ENCODE measurements at regions not wholly inside any gene's neighbourhood (a gene's known extent, or its start where the extent isn't known, plus 50 kb on each side); places are given as distances from the start of the nearest gene placed in this dataset.

- TF ChIP-seq, protein P1, sequence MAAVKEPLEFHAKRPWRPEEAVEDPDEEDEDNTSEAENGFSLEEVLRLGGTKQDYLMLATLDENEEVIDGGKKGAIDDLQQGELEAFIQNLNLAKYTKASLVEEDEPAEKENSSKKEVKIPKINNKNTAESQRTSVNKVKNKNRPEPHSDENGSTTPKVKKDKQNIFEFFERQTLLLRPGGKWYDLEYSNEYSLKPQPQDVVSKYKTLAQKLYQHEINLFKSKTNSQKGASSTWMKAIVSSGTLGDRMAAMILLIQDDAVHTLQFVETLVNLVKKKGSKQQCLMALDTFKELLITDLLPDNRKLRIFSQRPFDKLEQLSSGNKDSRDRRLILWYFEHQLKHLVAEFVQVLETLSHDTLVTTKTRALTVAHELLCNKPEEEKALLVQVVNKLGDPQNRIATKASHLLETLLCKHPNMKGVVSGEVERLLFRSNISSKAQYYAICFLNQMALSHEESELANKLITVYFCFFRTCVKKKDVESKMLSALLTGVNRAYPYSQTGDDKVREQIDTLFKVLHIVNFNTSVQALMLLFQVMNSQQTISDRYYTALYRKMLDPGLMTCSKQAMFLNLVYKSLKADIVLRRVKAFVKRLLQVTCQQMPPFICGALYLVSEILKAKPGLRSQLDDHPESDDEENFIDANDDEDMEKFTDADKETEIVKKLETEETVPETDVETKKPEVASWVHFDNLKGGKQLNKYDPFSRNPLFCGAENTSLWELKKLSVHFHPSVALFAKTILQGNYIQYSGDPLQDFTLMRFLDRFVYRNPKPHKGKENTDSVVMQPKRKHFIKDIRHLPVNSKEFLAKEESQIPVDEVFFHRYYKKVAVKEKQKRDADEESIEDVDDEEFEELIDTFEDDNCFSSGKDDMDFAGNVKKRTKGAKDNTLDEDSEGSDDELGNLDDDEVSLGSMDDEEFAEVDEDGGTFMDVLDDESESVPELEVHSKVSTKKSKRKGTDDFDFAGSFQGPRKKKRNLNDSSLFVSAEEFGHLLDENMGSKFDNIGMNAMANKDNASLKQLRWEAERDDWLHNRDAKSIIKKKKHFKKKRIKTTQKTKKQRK (IDR thresholded peaks at IDR 0.05; ENCODE audit: low read depth, low read length): no peak
- TF ChIP-seq ASH2L (IDR thresholded peaks at IDR 0.05; ENCODE audit: borderline replicate concordance, low read depth) (no peak), TCF7 (IDR thresholded peaks at IDR 0.05; ENCODE audit: borderline replicate concordance) (no peak)
These were observed 190.7 kb upstream of the GATA6 start (continued) for GRCh38 chr18:21978546-21979170.

GRCh38 chr18:21979171-21979560 is 190.2 kb upstream of the GATA6 start:
- H3K4me3 ChIP-seq: no peak overlapping the region
- in situ Hi-C loops (cut with MboI): no loop called here
- H4K20me1 ChIP-seq (ENCODE audit: control insufficient read depth, insufficient read depth): no peaks in the 10 kb centered on the region
- SMC1A ChIA-PET (ENCODE audit: uncharacterized antibody, unreplicated experiment): no interaction called here
- no peaks in the 10 kb centered on the region for H3K9me3 ChIP-seq (replicated peaks; ENCODE audit: control insufficient read depth, insufficient read depth, low read length)
- RAD21 ChIA-PET (ENCODE audit: unreplicated experiment): no interaction called here
- H3K4me2 ChIP-seq (ENCODE audit: control insufficient read depth, insufficient read depth): no peak overlapping the region
- TF ChIP-seq RB1 (IDR thresholded peaks at IDR 0.05; ENCODE audit: borderline replicate concordance) (no peak), MYC (IDR thresholded peaks at IDR 0.05; ENCODE audit: insufficient read depth, insufficient read length, insufficient replicate concordance, low read length, severe bottlenecking) (no peak), RELA (IDR thresholded peaks at IDR 0.05; ENCODE audit: borderline replicate concordance, partially characterized antibody) (no peak), ATF7 (IDR thresholded peaks at IDR 0.05; ENCODE audit: low read depth) (no peak), ZZZ3 (IDR thresholded peaks at IDR 0.05; ENCODE audit: control insufficient read depth, insufficient read length, low read depth) (no peak), SMC3 (IDR thresholded peaks at IDR 0.05; ENCODE audit: borderline replicate concordance, low read length) (no peak), MYB (IDR thresholded peaks at IDR 0.05; ENCODE audit: borderline replicate concordance, low read depth, low read length) (no peak), SUPT20H (IDR thresholded peaks at IDR 0.05; ENCODE audit: borderline replicate concordance, control insufficient read depth, low read depth, low read length) (no peak), POLR2AphosphoS5 (IDR thresholded peaks at IDR 0.05; ENCODE audit: low read length) (no peak)
- TF ChIP-seq, protein P2, sequence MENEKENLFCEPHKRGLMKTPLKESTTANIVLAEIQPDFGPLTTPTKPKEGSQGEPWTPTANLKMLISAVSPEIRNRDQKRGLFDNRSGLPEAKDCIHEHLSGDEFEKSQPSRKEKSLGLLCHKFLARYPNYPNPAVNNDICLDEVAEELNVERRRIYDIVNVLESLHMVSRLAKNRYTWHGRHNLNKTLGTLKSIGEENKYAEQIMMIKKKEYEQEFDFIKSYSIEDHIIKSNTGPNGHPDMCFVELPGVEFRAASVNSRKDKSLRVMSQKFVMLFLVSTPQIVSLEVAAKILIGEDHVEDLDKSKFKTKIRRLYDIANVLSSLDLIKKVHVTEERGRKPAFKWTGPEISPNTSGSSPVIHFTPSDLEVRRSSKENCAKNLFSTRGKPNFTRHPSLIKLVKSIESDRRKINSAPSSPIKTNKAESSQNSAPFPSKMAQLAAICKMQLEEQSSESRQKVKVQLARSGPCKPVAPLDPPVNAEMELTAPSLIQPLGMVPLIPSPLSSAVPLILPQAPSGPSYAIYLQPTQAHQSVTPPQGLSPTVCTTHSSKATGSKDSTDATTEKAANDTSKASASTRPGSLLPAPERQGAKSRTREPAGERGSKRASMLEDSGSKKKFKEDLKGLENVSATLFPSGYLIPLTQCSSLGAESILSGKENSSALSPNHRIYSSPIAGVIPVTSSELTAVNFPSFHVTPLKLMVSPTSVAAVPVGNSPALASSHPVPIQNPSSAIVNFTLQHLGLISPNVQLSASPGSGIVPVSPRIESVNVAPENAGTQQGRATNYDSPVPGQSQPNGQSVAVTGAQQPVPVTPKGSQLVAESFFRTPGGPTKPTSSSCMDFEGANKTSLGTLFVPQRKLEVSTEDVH (IDR thresholded peaks at IDR 0.05; ENCODE audit: low read depth, partially characterized antibody): no peak
- TF ChIP-seq, protein P3, sequence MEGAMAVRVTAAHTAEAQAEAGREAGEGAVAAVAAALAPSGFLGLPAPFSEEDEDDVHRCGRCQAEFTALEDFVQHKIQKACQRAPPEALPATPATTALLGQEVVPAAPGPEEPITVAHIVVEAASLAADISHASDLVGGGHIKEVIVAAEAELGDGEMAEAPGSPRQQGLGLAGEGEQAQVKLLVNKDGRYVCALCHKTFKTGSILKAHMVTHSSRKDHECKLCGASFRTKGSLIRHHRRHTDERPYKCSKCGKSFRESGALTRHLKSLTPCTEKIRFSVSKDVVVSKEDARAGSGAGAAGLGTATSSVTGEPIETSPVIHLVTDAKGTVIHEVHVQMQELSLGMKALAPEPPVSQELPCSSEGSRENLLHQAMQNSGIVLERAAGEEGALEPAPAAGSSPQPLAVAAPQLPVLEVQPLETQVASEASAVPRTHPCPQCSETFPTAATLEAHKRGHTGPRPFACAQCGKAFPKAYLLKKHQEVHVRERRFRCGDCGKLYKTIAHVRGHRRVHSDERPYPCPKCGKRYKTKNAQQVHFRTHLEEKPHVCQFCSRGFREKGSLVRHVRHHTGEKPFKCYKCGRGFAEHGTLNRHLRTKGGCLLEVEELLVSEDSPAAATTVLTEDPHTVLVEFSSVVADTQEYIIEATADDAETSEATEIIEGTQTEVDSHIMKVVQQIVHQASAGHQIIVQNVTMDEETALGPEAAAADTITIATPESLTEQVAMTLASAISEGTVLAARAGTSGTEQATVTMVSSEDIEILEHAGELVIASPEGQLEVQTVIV (IDR thresholded peaks at IDR 0.05; ENCODE audit: borderline replicate concordance, partially characterized antibody): no peak
- CTCF ChIA-PET: no interaction called here
- no peak overlapping the region for H2AFZ ChIP-seq (ENCODE audit: control insufficient read depth, low read depth, low read length)
- 49% methylated on average over 4 of the region's 4 CpGs for WGBS (ENCODE audit: insufficient coverage, insufficient replicate concordance, low lambda C conversion rate, missing lambda C conversion rate)
- DNase-seq (ENCODE audit: low read depth, low spot score): no peak
- no peaks in the 10 kb centered on the region for H3K79me2 ChIP-seq (ENCODE audit: control insufficient read depth, insufficient read depth, low read length)
- intact Hi-C loops (cut with micrococcal nuclease; ENCODE audit: unreplicated experiment): no loop called here
- H3K4me1 ChIP-seq (ENCODE audit: control insufficient read depth, insufficient read depth, low read length): no peaks in the 10 kb centered on the region
- FAIRE-seq: no peak
- H3K9ac ChIP-seq (ENCODE audit: control insufficient read depth, insufficient read depth, low read length): no peak overlapping the region
- no TSS peak for BruUV-seq (replicated peaks)
- H3K36me3 ChIP-seq (ENCODE audit: control insufficient read depth in 2 of 2, insufficient read depth in 2 of 2, low read length in 1 of 2): no peaks in the 10 kb centered on the region
- ATAC-seq: no peak
- H3K27ac ChIP-seq (ENCODE audit: control insufficient read depth, insufficient read depth): no peak overlapping the region
- H3K27me3 ChIP-seq (replicated peaks in 1 of 2; ENCODE audit: control insufficient read depth in 2 of 2, insufficient read depth in 2 of 2, low read length in 1 of 2): no peaks in the 10 kb centered on the region
- POLR2A ChIA-PET: no interaction called here
